Nephron (organoid): ENCODE measurements at regions not wholly inside any gene's neighbourhood (a gene's known extent, or its start where the extent isn't known, plus 50 kb on each side); places are given as distances from the start of the nearest gene placed in this dataset.

Experiments
- H3K27ac Mint-ChIP-seq, 3 experiments: 2 replicates each; pipeline ENCODE4 v1.8.0; 2020; ENCODE audit warnings: mixed read lengths in 3 of 3, mild to moderate bottlenecking in 2 of 3, moderate library complexity in 1 of 3
- H3K27me3 Mint-ChIP-seq: 2 replicates; pipeline ENCODE4 v1.8.0; 2021; ENCODE audit warnings: low read depth, mild to moderate bottlenecking, moderate library complexity, mixed read lengths
- H3K36me3 Mint-ChIP-seq: 2 replicates; pipeline ENCODE4 v1.8.0; 2020; ENCODE audit warnings: low read depth, mixed read lengths
- H3K4me1 Mint-ChIP-seq: 2 replicates; pipeline ENCODE4 v1.8.0; 2020; ENCODE audit warnings: mixed read lengths
- H3K4me3 Mint-ChIP-seq, 3 experiments: 2 replicates each; pipeline ENCODE4 v1.8.0; 2020; ENCODE audit warnings: mild to moderate bottlenecking in 3 of 3, mixed read lengths in 3 of 3, moderate library complexity in 2 of 3
- H3K9me3 Mint-ChIP-seq: 2 replicates; pipeline ENCODE4 v1.8.0; 2020; ENCODE audit warnings: mixed read lengths
- CTCF ChIP-seq, 3 experiments: fragments of 200-600 bp; sonication (generic); IDR thresholded peaks; one replicate each; pipeline ENCODE4 v1.5.0; 2021; ENCODE audit warnings: antibody characterized with exemption in 3 of 3; ENCODE audit not compliant: unreplicated experiment in 3 of 3

GRCh38 chr1:37305841-37306240, 168.5 kb upstream of the ZC3H12A start:
- Mint-ChIP-seq H3K4me3 (no peak overlapping the region), H3K27me3 (peaks cover 40% of the 10 kb centered on the region), H3K9me3 (no peaks in the 10 kb centered on the region), H3K4me1 (peaks cover 9% of the 10 kb centered on the region), H3K36me3 (no peaks in the 10 kb centered on the region), H3K27ac (no peak overlapping the region)
- no peak for TF ChIP-seq CTCF (IDR thresholded peaks at IDR 0.05; ENCODE audit: unreplicated experiment in 3 of 3)

GRCh38 chr1:37306461-37306860, 167.9 kb upstream of the ZC3H12A start:
- Mint-ChIP-seq H3K27ac (no peak overlapping the region), H3K4me3 (no peak overlapping the region), H3K4me1 (peaks cover 9% of the 10 kb centered on the region), H3K9me3 (no peaks in the 10 kb centered on the region), H3K36me3 (no peaks in the 10 kb centered on the region), H3K27me3 (peaks cover 38% of the 10 kb centered on the region)
- TF ChIP-seq CTCF (IDR thresholded peaks at IDR 0.05; ENCODE audit: unreplicated experiment in 3 of 3): no peak

GRCh38 chr1:37306871-37307270, 167.5 kb upstream of the ZC3H12A start:
- H3K9me3 Mint-ChIP-seq: no peaks in the 10 kb centered on the region
- no peaks in the 10 kb centered on the region for H3K36me3 Mint-ChIP-seq
- H3K27ac Mint-ChIP-seq: no peak overlapping the region
- no peak overlapping the region for H3K4me3 Mint-ChIP-seq
- H3K27me3 Mint-ChIP-seq: peaks cover 37% of the 10 kb centered on the region
- peaks cover 9% of the 10 kb centered on the region for H3K4me1 Mint-ChIP-seq
- TF ChIP-seq CTCF (IDR thresholded peaks at IDR 0.05; ENCODE audit: unreplicated experiment in 3 of 3): no peak

- Mint-ChIP-seq H3K27ac (no peak overlapping the region), H3K27me3 (peaks cover 47% of the 10 kb centered on the region), H3K4me1 (peaks cover 9% of the 10 kb centered on the region), H3K36me3 (no peaks in the 10 kb centered on the region), H3K9me3 (no peaks in the 10 kb centered on the region), H3K4me3 (no peak overlapping the region)
- no peak for TF ChIP-seq CTCF (IDR thresholded peaks at IDR 0.05; ENCODE audit: unreplicated experiment in 3 of 3)
Measured at GRCh38 chr1:37308031-37308960, 166.1 kb upstream of the ZC3H12A start.

GRCh38 chr1:37309574-37309973, 164.8 kb upstream of the ZC3H12A start:
- Mint-ChIP-seq H3K36me3 (no peaks in the 10 kb centered on the region), H3K4me1 (peaks cover 9% of the 10 kb centered on the region), H3K27ac (no peak overlapping the region), H3K4me3 (no peak overlapping the region), H3K27me3 (peaks cover 55% of the 10 kb centered on the region), H3K9me3 (no peaks in the 10 kb centered on the region)
- TF ChIP-seq CTCF (IDR thresholded peaks at IDR 0.05; ENCODE audit: unreplicated experiment in 3 of 3): no peak

GRCh38 chr1:37310064-37310463, 164.3 kb upstream of the ZC3H12A start:
- no peaks in the 10 kb centered on the region for H3K9me3 Mint-ChIP-seq
- no peak overlapping the region for H3K27ac Mint-ChIP-seq
- no peak overlapping the region for H3K4me3 Mint-ChIP-seq
- peaks cover 9% of the 10 kb centered on the region for H3K4me1 Mint-ChIP-seq
- H3K27me3 Mint-ChIP-seq: peaks cover 60% of the 10 kb centered on the region
- no peaks in the 10 kb centered on the region for H3K36me3 Mint-ChIP-seq
- no peak for TF ChIP-seq CTCF (IDR thresholded peaks at IDR 0.05; ENCODE audit: unreplicated experiment in 3 of 3)
